GM12872 (cell line): ENCODE measurements at regions not wholly inside any gene's neighbourhood (a gene's known extent, or its start where the extent isn't known, plus 50 kb on each side); places are given as distances from the start of the nearest gene placed in this dataset.

Source experiments
- TF ChIP-seq, protein P1 (sequence below): IDR thresholded peaks from 3 replicates; pipeline ENCODE4 v1.5.1; 2011; ENCODE audit warnings: low read depth, mild to moderate bottlenecking, low read length, moderate library complexity; ENCODE audit not compliant: insufficient read depth

GRCh38 chr7:51430480-51431086, 114.0 kb upstream of the COBL start:
- TF ChIP-seq, protein P1, sequence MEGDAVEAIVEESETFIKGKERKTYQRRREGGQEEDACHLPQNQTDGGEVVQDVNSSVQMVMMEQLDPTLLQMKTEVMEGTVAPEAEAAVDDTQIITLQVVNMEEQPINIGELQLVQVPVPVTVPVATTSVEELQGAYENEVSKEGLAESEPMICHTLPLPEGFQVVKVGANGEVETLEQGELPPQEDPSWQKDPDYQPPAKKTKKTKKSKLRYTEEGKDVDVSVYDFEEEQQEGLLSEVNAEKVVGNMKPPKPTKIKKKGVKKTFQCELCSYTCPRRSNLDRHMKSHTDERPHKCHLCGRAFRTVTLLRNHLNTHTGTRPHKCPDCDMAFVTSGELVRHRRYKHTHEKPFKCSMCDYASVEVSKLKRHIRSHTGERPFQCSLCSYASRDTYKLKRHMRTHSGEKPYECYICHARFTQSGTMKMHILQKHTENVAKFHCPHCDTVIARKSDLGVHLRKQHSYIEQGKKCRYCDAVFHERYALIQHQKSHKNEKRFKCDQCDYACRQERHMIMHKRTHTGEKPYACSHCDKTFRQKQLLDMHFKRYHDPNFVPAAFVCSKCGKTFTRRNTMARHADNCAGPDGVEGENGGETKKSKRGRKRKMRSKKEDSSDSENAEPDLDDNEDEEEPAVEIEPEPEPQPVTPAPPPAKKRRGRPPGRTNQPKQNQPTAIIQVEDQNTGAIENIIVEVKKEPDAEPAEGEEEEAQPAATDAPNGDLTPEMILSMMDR, result peak; percentile 73

- TF ChIP-seq, protein P1, result no peak
Observed at GRCh38 chr7:51428217-51428887, 111.7 kb upstream of the COBL start.

DNA sequence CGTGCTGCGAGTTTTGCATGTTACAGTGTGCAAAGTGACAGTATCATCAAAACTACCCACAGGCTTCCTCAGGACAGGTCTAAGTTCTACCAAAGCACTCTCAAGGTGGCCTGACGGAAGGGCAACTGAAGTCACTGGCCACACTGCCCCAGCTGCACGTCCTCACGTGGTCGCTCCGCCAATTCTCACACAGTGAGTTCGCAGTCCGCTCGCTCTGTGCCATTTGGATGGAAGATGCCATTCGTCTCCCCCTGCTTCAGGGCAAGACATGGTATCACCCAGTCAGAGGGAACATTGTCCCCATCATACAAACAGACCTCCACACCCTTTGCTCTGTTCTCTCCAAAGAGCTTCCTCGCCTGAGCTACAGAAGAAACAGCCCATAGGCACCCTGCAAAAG, 109.6 kb upstream of the COBL start:
- TF ChIP-seq, protein P1, result no peak

- TF ChIP-seq, protein P1, result no peak
Observed at GRCh38 chr7:51376420-51377092, 59.9 kb upstream of the COBL start.

GRCh38 chr7:51374936-51375335, 58.3 kb upstream of the COBL start:
- TF ChIP-seq, protein P1, result no peak

DNA sequence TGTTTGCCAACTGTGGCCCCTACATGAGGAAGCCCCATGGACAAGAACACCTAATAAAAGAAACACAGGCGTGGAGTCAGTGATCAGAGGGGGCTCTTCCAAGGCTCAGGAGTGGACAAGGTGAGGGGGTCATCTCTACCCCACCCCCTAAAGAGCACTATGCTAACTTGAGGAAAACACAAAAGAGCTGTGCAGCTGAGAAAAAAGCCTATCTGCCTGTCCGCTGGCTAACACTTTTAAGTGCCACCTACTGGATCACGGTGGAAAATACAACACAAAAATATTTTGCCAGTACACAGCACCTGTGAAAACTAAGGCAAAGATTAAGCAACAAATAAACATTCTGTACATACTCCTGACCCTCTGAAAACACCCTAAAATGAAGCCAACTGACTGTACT, 53.1 kb upstream of the COBL start:
- TF ChIP-seq, protein P1, result peak; percentile 44; the same call in 2 of the 3 replicates

DNA sequence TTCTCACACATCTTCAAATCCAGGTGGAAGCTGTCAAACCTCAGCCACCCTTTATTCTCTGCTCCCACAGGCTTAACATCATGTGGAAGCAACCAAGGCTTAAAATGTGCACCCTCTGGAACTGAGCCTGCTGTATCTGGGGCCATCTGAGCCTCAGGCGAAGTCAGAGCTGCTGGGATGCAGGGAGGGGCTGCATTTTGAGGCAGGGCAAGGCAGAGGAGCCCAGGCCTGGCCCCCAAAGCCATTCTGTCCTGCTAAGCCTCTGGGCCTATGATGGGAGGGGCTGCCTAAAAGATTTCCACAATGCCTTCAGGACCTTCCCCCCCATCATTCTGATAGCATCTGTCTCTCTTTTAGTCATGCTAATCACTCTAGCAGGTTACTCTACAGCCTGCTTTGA, 51.7 kb upstream of the COBL start:
- TF ChIP-seq, protein P1, result no peak
